Stomach (tissue), 4 donors: ENCODE measurements at regions not wholly inside any gene's neighbourhood (a gene's known extent, or its start where the extent isn't known, plus 50 kb on each side); places are given as distances from the start of the nearest gene placed in this dataset.

Experiments used
- POLR2A ChIP-seq, 4 donors: fragments of 450-650 bp; IDR thresholded peaks; one replicate each; pipeline ENCODE4 v1.6.1; 2016; ENCODE audit warnings: antibody characterized with exemption in 4 of 4, control low read depth in 2 of 4, mild to moderate bottlenecking in 1 of 4, moderate library complexity in 1 of 4
- TF ChIP-seq, protein P1 (sequence below), 7 experiments: fragments of 450-650 bp in 4 of 7; fragments of 200-600 bp in 3 of 7; sonication (generic) in 3 of 7; IDR thresholded peaks; one replicate each; pipeline ENCODE4 v1.5.1; 2016 to 2019; ENCODE audit warnings: antibody characterized with exemption in 7 of 7, control low read depth in 2 of 7, mild to moderate bottlenecking in 1 of 7

DNA sequence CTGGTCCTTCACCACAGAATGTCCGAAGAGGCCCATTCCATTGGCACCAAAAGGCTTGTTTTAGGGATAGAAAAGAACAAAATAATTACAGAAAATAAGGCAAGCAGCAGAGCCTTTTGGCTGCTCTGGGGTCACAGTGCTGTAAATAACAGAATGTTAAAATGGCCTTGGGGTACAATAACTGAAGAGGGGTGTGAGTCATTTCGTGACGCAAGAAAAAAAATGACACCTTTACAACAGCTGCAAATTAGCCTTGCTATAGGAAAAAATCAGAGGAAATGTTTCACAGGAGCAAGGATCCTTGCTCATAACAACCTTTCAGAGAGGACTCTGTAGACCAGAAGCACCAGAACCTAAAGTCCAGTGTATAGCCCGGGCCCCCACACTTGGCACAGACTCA is 483.4 kb downstream of the OMA1 start:
- TF ChIP-seq POLR2A (IDR thresholded peaks at IDR 0.05) = no peak
- TF ChIP-seq, protein P1, sequence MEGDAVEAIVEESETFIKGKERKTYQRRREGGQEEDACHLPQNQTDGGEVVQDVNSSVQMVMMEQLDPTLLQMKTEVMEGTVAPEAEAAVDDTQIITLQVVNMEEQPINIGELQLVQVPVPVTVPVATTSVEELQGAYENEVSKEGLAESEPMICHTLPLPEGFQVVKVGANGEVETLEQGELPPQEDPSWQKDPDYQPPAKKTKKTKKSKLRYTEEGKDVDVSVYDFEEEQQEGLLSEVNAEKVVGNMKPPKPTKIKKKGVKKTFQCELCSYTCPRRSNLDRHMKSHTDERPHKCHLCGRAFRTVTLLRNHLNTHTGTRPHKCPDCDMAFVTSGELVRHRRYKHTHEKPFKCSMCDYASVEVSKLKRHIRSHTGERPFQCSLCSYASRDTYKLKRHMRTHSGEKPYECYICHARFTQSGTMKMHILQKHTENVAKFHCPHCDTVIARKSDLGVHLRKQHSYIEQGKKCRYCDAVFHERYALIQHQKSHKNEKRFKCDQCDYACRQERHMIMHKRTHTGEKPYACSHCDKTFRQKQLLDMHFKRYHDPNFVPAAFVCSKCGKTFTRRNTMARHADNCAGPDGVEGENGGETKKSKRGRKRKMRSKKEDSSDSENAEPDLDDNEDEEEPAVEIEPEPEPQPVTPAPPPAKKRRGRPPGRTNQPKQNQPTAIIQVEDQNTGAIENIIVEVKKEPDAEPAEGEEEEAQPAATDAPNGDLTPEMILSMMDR (IDR thresholded peaks at IDR 0.05) = no peak
